ENCODE measurements at regions not wholly inside any gene's neighbourhood (a gene's known extent, or its start where the extent isn't known, plus 50 kb on each side); places are given as distances from the start of the nearest gene placed in this dataset.

DNA sequence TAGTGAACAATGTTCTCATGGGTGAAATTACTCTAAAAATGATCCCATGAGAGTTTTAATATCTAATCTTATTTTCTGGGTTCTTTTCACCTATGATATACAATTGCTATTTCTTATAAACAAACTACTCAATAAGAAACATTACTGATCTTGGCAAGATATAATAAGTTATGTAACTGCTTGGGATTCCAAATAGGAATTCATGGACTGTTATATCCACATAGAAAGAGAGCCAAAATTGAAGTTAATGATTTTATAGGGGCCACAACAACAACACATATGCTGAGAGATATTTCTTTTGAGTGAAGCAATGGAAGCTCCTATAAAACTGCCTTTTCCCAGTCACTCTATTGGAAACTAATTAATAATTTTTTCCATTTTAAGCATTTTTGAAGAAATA, 90.4 kb upstream of the TLL1 start:
- H3K79me2 ChIP-seq (ENCODE audit: insufficient read depth, low read length) = no peaks in the 10 kb centered on the region
- H3K36me3 ChIP-seq (ENCODE audit: insufficient read depth, low read length) = no peaks in the 10 kb centered on the region
- no peaks in the 10 kb centered on the region for H3K4me1 ChIP-seq (ENCODE audit: insufficient read depth, low read length, severe bottlenecking)
- no peaks in the 10 kb centered on the region for H3K27me3 ChIP-seq (ENCODE audit: insufficient read depth, low read length)
- H4K20me1 ChIP-seq (ENCODE audit: insufficient read depth, low read length) = no peaks in the 10 kb centered on the region
- no peaks in the 10 kb centered on the region for H3F3A ChIP-seq (ENCODE audit: insufficient read depth, low read length)
- no peaks in the 10 kb centered on the region for H3K9me2 ChIP-seq (ENCODE audit: low read depth, low read length)
- no peak overlapping the region for H3K27ac ChIP-seq (ENCODE audit: low read depth, low read length, poor library complexity, severe bottlenecking)
- no peaks in the 10 kb centered on the region for H3K9me3 ChIP-seq (ENCODE audit: low read length)
- no peak overlapping the region for H2AFZ ChIP-seq (ENCODE audit: low read length)
- no peak overlapping the region for H3K4me2 ChIP-seq (ENCODE audit: low read length)
- TF ChIP-seq, protein P1, sequence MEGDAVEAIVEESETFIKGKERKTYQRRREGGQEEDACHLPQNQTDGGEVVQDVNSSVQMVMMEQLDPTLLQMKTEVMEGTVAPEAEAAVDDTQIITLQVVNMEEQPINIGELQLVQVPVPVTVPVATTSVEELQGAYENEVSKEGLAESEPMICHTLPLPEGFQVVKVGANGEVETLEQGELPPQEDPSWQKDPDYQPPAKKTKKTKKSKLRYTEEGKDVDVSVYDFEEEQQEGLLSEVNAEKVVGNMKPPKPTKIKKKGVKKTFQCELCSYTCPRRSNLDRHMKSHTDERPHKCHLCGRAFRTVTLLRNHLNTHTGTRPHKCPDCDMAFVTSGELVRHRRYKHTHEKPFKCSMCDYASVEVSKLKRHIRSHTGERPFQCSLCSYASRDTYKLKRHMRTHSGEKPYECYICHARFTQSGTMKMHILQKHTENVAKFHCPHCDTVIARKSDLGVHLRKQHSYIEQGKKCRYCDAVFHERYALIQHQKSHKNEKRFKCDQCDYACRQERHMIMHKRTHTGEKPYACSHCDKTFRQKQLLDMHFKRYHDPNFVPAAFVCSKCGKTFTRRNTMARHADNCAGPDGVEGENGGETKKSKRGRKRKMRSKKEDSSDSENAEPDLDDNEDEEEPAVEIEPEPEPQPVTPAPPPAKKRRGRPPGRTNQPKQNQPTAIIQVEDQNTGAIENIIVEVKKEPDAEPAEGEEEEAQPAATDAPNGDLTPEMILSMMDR (IDR thresholded peaks at IDR 0.05; ENCODE audit: low read length) = no peak
- TF ChIP-seq EZH2 (IDR thresholded peaks at IDR 0.05; ENCODE audit: borderline replicate concordance, low read length) = no peak
- H3K4me3 ChIP-seq (ENCODE audit: low read depth, low read length, poor library complexity, severe bottlenecking) = no peak overlapping the region
- H3K9ac ChIP-seq (ENCODE audit: low read length) = no peak overlapping the region

DNA sequence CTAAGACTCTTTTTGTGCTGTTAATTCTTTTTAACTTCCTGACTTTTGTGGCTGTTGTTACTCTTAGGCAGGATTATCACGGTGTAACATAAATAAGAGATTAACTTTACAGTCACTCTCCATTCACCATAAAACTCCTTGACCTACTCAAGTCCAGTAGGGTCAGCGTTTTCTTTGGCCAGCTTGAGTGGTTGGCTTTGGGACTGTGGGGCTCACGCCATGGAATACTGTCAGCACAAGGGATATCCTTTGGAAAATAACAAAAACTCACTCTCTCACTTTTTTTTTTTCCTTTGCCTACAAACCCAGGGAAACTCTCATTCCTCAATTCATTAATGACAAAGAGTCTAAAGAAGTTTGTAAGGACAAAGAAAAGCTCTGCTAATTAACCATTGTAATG, 89.4 kb upstream of the TLL1 start:
- Histone ChIP-seq H3F3A (ENCODE audit: insufficient read depth, low read length) (no peaks in the 10 kb centered on the region), H3K4me1 (ENCODE audit: insufficient read depth, low read length, severe bottlenecking) (no peaks in the 10 kb centered on the region), H3K36me3 (ENCODE audit: insufficient read depth, low read length) (no peaks in the 10 kb centered on the region), H3K4me2 (ENCODE audit: low read length) (no peak overlapping the region), H2AFZ (ENCODE audit: low read length) (no peak overlapping the region), H3K9me2 (ENCODE audit: low read depth, low read length) (no peaks in the 10 kb centered on the region), H4K20me1 (ENCODE audit: insufficient read depth, low read length) (no peaks in the 10 kb centered on the region), H3K27ac (ENCODE audit: low read depth, low read length, poor library complexity, severe bottlenecking) (no peak overlapping the region), H3K4me3 (ENCODE audit: low read depth, low read length, poor library complexity, severe bottlenecking) (no peak overlapping the region), H3K9me3 (ENCODE audit: low read length) (no peaks in the 10 kb centered on the region), H3K27me3 (ENCODE audit: insufficient read depth, low read length) (no peaks in the 10 kb centered on the region), H3K9ac (ENCODE audit: low read length) (no peak overlapping the region), H3K79me2 (ENCODE audit: insufficient read depth, low read length) (no peaks in the 10 kb centered on the region)
- TF ChIP-seq, protein P1 (IDR thresholded peaks at IDR 0.05; ENCODE audit: low read length) = no peak
- no peak for TF ChIP-seq EZH2 (IDR thresholded peaks at IDR 0.05; ENCODE audit: borderline replicate concordance, low read length)

- Histone ChIP-seq H3K4me1 (ENCODE audit: insufficient read depth, low read length, severe bottlenecking) (no peaks in the 10 kb centered on the region), H3K9ac (ENCODE audit: low read length) (no peak overlapping the region), H3K27ac (ENCODE audit: low read depth, low read length, poor library complexity, severe bottlenecking) (no peak overlapping the region), H3K9me3 (ENCODE audit: low read length) (no peaks in the 10 kb centered on the region), H2AFZ (ENCODE audit: low read length) (no peak overlapping the region), H3K4me3 (ENCODE audit: low read depth, low read length, poor library complexity, severe bottlenecking) (no peak overlapping the region), H3K9me2 (ENCODE audit: low read depth, low read length) (no peaks in the 10 kb centered on the region), H3K36me3 (ENCODE audit: insufficient read depth, low read length) (no peaks in the 10 kb centered on the region), H3F3A (ENCODE audit: insufficient read depth, low read length) (no peaks in the 10 kb centered on the region), H3K4me2 (ENCODE audit: low read length) (no peak overlapping the region), H3K27me3 (ENCODE audit: insufficient read depth, low read length) (no peaks in the 10 kb centered on the region), H3K79me2 (ENCODE audit: insufficient read depth, low read length) (no peaks in the 10 kb centered on the region), H4K20me1 (ENCODE audit: insufficient read depth, low read length) (no peaks in the 10 kb centered on the region)
- TF ChIP-seq EZH2 (IDR thresholded peaks at IDR 0.05; ENCODE audit: borderline replicate concordance, low read length) = no peak
- TF ChIP-seq, protein P1 (IDR thresholded peaks at IDR 0.05; ENCODE audit: low read length) = no peak
These were observed 88.4 kb upstream of the TLL1 start for GRCh38 chr4:165784672-165785071.
